ENCODE measurements at regions not wholly inside any gene's neighbourhood (a gene's known extent, or its start where the extent isn't known, plus 50 kb on each side); places are given as distances from the start of the nearest gene placed in this dataset.
A peak's percentile ranks its signal among the peaks of the same experiment; 100 is the strongest.
"Not testable (repeated sequence)": the region's sequence is repeated elsewhere in the genome, so short reads cannot be mapped to it uniquely, and the experiment has no call there.

DNA sequence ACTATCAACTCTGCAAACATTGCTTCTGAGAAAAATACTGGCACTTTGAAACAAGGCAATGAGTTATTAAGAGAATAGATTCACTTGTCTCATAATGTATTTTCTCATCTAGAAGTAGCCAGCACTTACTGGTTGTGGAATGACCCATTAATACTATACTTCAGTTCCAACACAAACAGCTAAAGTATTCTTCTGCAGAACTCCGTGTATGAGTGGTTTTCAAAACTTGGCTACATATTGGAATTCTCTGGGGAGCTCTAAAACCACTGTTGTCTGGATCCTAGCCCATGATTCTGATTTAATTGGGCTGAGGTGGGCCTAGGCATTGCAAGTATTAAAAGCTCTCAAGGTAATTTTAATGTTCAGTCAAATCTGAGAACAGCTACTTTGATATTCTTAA lies 1416.4 kb upstream of the RAG2 start:
- peak in 1 of 2 donors; percentile 1 for DNase-seq (ENCODE audit: low read depth in 2 of 2)

DNA sequence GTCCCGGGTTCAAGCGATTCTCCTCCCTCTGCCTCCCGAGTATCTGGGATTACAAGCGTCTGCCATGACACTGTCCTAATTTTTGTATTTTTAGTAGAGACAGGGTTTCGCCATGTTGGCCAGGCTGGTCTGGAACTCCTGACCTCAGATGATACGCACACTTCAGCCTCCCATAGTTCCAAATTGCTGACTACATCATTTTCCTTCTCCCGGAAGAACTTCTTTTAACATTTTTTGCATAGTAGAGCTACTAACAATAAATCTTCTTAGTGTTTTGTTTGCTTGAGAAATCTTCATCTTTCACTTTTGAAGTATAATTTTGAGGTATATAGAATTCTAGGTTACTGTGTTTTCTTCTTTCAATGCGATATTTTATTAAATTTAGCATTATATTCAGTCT lies 1415.1 kb upstream of the RAG2 start:
- DNase-seq (ENCODE audit: low read depth in 2 of 2), result no peak

DNA sequence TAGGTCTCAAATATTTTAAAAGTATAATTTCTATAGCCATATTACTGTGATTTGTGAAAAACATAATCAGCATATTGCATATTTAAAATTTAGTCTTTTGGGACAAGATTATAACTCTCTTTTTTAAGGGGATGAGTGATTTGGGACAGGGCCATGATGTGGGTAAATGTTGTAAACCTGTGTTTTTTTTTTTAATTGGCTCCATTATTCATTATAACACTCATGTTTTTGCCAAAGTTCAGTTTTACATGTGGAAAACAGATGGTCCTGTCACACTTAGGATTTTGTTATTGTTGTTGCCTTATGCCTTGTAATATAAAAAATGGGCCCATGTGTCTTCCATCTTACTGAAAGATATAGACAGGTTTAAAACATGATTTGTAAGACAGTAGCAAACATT lies 1413.5 kb upstream of the RAG2 start:
- DNase-seq (ENCODE audit: low read depth in 2 of 2), result no peak

DNA sequence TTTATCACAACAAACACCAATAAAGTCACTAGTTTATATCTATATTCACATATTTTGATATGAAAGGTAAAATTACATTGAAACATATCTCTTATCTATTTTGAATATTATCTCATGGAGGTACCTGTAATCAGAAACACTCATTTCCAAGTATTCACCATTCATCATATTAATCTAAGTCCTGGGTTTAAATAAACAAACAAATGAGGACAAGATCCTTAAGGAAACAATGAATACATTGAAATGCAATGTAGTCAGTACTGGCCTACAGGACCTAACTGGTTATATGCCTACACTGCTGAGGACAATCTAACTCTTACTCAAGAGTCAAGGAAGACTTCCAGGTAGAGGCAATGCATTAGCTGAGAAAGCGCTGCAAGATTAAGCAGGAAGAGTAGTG lies 1411.9 kb upstream of the RAG2 start:
- no peak for DNase-seq (ENCODE audit: low read depth in 2 of 2)

DNA sequence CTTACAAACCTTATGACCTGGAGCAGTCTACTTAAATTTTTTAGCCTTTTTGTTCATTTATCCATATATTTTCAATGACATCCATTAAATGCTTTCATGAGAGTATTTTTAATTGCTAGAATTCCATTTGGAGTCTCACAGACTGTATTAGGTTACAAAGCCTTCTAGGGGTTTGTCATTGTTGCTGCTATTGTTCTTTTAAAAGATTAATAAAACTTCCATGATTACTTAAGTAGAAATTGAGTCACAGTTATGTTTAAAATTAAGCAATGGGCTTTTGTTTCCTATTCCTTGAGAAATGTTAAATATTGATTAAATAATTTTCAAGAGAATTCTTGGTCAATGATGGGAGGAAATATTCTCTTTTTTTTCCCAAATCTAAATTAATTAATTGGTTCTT lies 1408.4 kb upstream of the RAG2 start:
- no peak for DNase-seq (ENCODE audit: low read depth in 2 of 2)

DNA sequence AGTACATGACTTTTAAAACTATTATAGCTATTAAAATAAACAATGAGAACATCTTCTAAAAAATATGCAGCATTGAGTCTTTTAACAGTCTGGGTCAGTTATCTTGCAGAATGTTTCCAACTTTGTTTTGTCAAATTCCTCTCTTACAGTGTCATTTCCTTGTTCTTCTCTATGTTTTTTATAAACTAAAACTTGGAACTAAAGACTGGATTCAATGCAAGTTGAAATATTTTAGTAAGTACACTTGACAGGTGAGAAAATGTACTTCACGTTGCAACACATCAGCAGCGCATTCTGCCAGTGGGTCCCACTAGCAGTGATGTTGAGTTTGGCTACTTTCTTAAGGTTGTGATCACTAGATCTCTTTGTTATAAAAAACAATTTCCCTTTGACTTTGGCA lies 1407.6 kb upstream of the RAG2 start:
- peak in 1 of 2 donors; percentile 14 for DNase-seq (ENCODE audit: low read depth in 2 of 2)

DNA sequence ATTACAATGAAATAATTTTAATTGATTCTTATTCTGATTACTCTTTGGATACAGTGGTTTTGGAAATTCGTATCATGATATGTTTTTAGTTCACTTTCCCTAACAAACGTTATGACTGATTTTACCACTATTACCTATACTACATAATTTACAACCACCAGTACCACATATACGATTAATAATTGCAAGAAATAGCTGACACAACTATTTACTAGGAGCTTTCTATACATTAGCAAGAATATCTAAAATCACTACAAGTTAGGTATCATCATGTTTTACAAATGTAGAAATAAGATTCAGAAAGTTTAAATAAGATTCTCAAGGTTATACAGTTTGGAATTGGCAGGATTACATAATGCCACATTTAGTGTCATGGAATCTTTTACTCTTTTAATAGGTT lies 1401.1 kb upstream of the RAG2 start:
- DNase-seq (ENCODE audit: low read depth in 2 of 2), result no peak

DNA sequence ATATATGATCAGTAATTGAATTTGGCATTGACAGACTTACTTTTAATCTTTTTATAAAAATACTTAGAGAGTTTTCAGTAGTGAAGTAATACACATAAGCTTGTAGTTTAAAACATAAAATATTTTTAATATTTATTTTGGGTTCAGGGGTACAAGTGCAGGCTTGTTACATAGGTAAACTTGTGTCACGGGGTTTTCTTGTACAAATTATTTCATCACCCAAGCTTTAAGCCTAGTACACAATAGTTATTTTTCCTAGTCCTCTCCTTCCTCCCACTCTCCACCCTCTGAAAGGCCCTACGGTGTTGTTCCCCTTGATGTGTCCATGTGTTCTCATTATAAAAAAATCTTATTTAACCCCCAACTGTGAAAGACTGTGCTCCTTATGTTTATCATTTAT lies 1397.8 kb upstream of the RAG2 start:
- no peak for DNase-seq (ENCODE audit: low read depth in 2 of 2)

DNA sequence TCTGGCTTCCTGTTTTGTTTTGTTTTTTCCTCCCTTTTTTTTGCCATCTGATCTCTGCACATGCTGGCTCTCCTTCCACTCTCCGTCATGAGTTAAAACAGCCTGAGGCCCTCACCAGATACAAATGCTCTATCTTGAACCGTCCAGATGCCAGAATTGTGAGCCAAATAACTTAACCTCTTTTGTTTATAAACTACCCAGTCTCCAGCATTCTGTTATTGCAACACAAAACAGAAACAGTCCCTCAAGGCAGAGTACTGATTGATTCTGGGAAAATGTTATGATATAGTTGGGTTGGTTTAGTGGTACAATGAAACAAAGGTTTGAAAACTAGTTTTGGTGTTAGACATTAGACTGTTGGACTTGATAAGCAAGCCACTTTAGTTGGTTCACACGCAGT lies 1390.0 kb upstream of the RAG2 start:
- peak in 1 of 2 donors; percentile 2 for DNase-seq (ENCODE audit: low read depth in 2 of 2)

DNA sequence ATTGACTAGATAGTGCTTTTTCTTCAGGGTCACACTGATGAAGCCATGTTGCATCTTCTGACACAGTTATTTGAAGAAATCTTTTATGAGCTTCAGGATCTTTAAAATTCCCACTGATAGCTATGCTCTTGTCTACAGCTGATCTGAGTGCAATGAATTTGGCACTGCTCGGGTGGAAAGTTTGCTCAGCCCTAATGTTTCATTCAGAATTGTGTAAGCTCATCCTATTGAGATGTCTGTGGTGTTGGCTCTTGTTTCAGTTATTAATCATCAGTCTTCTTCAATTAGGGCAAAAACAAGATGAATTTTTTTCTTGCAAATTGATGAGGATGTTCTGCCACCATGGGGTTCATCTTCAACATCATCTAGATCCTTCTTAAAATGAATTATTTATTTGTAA lies 1387.0 kb upstream of the RAG2 start:
- no peak for DNase-seq (ENCODE audit: low read depth in 2 of 2)

DNA sequence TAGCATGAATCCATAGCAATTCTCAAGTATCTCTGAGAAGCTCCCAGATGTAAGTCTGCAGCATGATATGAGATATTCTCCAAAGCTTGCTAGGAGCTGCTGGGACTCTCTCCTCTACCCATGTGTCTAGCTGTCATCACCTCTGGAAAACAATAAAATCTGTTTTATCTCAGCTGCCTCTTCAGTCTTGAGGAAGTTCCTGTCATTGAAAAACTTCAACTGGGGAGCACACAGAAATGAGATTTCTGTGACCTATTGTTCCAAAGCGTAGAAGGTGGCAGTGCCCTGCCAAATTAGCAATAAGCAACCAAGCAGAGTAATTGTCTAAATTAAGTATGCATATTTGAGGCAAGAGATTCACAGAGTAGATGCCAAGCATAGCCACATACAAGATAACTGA lies 1380.6 kb upstream of the RAG2 start:
- peak in 1 of 2 donors; percentile 29 for DNase-seq (ENCODE audit: low read depth in 2 of 2)

DNA sequence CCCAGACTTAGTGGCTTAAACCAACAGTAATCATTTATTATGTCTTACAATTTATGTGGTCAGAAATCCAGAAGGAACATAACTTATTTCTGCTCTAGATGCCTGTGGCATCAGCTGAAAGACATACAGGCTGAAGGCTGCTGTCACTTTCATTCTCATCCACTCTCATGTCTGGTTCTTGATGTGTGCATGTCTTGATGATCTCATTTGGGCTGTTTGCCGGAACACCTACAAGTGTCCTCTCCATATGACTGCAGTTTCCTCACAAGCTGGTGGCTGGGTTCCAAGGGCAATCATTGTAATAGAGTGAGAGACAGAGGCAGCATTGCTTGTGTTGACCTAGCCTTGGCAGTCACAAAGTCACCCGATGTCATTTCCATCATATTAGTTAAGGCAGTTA lies 1375.9 kb upstream of the RAG2 start:
- peak in 1 of 2 donors; percentile 3 for DNase-seq (ENCODE audit: low read depth in 2 of 2)

DNA sequence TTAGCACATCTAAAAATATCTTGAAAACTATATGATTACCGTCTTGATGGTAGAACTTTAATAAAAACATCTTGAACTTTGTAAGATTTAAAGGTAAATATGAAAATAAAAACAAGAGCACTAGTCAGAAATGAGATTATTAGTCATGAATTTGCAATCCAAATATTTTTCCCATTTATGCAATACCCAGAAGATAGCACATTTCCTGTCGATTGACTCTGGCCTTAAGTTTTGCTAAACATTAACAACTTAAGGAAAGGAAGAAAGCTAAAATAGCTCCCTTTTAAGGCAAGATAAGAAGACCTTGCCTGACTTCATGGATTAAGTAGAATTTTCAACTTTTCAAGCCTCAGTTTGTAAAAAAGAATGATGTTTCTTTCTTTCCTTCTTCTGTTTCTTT lies 1374.7 kb upstream of the RAG2 start:
- no peak for DNase-seq (ENCODE audit: low read depth in 2 of 2)

DNA sequence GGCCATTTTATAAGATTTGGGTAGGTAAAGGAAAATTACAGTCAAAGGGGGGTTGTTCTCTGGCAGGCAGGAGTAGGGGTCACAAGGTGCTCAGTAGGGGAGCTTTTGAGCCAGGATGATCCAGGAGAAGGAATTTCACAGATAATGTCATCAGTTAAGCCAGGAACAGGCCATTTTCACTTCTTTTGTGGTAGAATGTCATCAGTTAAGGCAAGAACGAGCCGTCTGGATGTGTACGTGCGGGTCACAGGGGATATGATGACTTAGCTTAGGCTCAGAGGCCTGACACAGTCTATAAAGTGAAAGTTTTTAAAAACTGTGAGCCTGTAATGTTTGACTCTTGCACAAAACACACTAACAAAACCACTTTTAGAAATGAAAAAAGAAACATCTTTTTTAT lies 1371.3 kb upstream of the RAG2 start:
- not testable (repeated sequence) for DNase-seq (ENCODE audit: low read depth in 2 of 2)

DNA sequence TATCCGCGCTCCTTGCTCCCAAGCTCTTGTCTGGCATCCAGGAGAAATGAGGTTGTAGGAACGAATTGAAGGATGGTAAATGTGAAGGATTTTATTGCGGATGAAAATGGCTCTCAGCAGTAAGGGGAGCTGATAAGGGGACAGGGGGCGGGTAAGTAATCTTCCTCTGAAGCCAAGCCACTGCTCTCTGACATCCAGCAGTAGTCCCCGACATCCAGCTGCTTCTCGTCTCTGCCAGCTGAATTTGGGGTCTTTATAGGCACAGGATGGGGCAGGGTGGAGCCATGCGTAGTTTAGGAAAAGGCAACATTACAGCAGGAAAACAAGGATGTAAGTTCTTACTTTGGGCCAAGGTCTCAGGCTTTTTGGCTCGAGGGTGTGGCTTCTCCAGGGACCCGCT lies 1370.1 kb upstream of the RAG2 start:
- DNase-seq (ENCODE audit: low read depth in 2 of 2), result no peak

DNA sequence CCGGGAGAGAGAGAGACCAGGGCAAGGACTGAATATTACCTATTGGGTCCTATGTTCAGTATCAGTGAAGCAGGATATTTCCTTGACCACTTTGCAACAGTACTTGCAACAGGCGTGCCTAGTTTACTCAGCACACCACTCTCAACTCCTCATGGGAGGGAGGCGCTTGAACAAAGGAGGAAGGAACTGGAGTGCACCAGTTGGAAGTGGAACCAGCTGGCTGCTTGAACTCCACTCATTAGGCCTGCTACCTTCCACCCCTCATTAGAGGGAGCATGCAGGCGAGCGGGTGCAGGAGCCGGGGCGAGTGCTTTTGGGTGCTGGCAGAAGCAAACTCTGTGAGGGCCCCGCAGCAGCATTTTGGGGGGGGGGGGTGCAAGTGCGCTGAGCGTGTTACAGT lies 1369.6 kb upstream of the RAG2 start:
- DNase-seq (ENCODE audit: low read depth in 2 of 2), result no peak

DNA sequence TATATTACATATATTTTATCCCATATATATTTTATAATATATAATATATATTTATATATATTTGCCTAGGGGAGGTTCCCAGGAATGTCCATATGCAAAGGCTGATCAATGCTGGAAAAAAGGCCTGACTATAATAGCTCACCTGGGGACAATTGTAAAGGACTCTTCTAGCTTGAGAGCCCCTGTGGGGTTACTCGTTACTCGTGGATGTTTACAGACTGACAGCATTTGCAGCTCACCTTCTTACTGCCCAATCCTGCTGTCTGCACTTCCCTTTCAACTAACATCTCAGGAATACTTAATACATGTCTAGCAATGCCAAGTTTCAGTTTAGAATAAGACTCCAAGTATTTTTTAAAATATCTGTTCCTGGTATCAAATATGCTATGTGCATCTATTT lies 1365.4 kb upstream of the RAG2 start:
- no peak for DNase-seq (ENCODE audit: low read depth in 2 of 2)

DNA sequence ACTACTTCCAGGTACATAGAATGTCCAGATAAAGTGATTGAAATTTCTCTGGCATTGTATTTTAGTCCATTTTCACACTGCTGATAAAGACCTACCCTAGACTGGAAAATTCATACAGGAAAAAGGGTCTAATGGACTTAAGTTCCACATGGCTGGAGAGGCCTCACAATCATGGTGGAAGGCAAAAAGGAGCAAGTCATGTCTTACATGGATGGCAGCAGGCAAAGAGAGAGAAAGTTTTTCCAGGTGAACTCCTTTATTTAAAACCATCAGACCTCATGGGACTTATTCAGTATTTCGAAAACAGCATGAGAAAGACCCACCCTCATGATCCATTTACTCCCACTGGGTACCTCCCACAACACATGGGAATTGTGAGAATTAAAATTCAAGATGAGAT lies 1359.7 kb upstream of the RAG2 start:
- no peak for DNase-seq (ENCODE audit: low read depth in 2 of 2)

DNA sequence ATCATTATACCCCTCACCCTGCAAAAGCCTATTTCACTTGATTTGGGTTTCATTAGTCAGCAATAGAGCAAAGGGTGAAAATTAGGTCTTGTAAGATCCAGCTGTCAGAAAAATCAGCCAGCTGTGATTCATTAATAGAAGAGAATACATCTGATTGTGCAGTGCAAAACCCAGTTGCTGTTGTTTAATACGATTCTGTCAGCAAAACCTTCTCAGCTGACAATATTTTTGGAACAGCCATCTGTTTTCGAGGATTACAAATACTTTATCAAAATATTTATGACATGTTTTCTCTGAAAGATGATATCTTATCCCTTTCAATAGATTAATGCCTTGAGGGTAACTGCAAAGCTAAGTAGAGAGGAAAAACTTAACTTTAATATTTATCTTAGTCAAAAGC lies 1354.0 kb upstream of the RAG2 start:
- no peak for DNase-seq (ENCODE audit: low read depth in 2 of 2)

DNA sequence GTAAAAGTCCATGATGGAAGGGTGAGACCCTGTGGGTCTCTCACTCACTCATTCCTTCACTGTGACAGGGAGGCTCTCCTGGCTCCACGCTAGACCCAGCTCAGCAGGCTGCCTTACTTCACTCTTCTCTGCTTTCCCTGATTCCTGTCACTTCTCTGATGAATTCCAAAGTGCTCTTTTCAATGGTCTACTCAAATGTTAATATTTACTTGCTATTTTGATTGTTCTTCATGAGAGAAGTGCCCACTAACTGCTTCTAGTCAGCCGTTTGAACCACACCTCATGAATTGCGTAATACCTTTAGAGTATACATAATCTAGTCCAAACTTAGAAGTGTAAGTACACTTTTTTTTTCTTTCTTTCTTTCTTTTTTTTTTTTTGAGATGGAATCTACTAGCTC lies 1350.2 kb upstream of the RAG2 start:
- no peak for DNase-seq (ENCODE audit: low read depth in 2 of 2)

DNA sequence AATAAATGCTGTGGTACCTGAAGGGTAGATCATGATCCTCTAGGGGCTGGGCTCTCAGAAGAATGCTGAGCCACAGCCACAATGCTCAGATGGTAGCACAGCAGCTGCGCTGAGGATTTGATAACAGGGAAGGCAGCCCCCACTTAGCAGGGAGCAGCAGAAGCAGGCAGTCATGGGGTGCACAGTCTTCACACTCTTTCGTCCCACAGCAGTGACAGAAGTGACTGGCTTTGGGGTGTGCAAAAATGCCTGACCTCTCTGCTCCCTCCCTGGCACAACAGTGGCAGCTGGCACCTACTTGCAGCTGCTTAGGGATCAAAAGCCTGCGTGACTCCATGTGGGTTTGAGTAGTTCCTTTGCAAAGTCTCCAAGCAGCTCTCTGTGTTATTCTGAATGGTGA lies 1349.8 kb upstream of the RAG2 start:
- DNase-seq (ENCODE audit: low read depth in 2 of 2), result no peak

DNA sequence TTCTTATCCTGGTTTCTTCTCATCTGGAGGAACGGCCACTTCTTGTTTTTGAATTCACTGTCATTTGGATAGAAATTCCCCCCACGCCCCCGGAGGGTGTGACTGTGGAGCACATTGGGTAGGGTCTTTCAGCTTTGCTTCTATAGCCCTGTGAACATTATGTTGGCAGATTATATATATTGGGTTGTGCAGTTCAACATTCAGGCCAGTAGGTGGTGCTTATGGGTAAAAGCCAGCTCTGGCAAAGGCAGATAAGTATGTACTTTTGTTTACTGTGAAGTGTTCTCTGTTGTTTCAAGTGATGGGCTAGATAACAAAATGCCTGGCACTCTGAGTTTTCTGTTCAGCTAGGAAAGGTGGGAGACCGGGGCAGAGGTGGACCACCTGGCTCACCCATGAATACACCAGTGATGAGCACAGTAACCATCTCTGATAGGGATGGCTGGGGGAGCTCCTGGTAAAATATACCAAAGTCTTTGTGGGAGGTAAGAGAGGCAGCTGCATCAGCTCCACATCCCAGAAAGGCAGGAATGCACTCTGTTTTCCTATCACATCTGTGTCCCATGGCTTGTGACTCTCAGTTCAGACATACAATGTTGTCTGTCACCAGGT lies 1348.2 kb upstream of the RAG2 start:
- peak in 1 of 2 donors; percentile 39 for DNase-seq (ENCODE audit: low read depth in 2 of 2)

DNA sequence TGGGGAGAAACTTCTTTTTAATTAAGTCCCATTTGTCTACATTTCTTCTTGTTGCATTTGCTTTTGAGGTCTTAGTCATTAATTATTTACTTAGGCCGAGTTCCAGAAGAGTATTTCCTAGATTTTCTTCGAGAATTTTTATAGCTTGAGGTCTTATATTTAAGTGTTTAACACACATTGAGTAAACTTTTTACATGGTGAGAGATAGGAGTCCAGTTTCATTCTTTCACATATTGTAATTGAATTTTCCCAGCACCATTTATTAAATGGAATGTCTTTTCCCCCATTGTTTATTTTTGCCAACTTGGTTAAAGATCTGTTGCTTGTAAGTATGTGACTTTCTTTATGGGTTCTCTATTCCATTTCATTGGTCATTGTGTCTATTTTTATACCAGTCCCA lies 1344.0 kb upstream of the RAG2 start:
- DNase-seq (ENCODE audit: low read depth in 2 of 2), result no peak

DNA sequence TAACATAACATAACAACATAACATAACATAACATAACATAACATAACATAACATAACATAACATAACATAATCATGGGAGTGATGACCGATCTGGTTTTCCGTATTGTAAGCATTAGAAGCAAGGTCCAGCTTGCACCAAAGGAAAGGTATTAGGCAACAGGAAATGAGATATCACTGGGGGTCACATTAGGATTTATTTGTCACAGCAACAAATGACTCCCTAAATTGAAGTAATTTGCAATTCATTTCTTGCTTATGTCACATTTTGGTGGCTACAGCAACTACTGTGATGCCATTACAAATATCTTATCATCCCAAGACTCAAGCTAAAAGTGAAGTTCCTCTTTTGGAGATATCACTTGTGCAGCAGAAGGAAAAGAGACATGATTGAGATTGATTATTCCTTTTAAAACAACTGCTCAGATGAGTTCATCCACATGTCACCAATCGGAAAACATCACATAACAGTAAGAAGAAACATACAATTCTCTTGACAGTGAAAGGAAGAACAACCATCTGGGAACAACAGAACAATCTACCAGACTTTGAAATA lies 1331.1 kb upstream of the RAG2 start:
- DNase-seq (ENCODE audit: low read depth in 2 of 2), result no peak

Data from dermis microvascular lymphatic vessel endothelial cell (primary cell).